Thymus (tissue), 11 donors: ENCODE measurements at regions not wholly inside any gene's neighbourhood (a gene's known extent, or its start where the extent isn't known, plus 50 kb on each side); places are given as distances from the start of the nearest gene placed in this dataset.

Experiments
- DNase-seq, 9 donors: peaks; one replicate each; pipeline ENCODE4 v3.0.0-alpha.2; 2013; ENCODE audit warnings: low spot score in 9 of 9, low read depth in 6 of 9, missing footprints in 1 of 9
- H3K27ac ChIP-seq, 2 donors: one replicate each; pipeline ENCODE4 v1.5.1; 2013; ENCODE audit warnings: control low read depth in 1 of 2, low read depth in 1 of 2, low read length in 1 of 2, mild to moderate bottlenecking in 1 of 2, moderate library complexity in 1 of 2
- H3K27me3 ChIP-seq, 2 donors: one replicate each; pipeline ENCODE4 v1.5.1; 2013; ENCODE audit warnings: low read length in 1 of 2; ENCODE audit not compliant: control insufficient read depth in 2 of 2, insufficient read depth in 1 of 2
- H3K36me3 ChIP-seq, 2 donors: one replicate each; pipeline ENCODE4 v1.5.1; 2013; ENCODE audit warnings: low read length in 1 of 2, mild to moderate bottlenecking in 1 of 2, moderate library complexity in 1 of 2; ENCODE audit not compliant: control insufficient read depth in 2 of 2, insufficient read depth in 2 of 2
- H3K4me1 ChIP-seq, 2 donors: one replicate each; pipeline ENCODE4 v1.5.1; 2013; ENCODE audit warnings: low read length in 2 of 2; ENCODE audit not compliant: control insufficient read depth in 2 of 2, insufficient read depth in 2 of 2
- H3K4me3 ChIP-seq, 2 donors: one replicate each; pipeline ENCODE4 v1.5.1; 2013; ENCODE audit warnings: low read length in 2 of 2, control low read depth in 1 of 2, mild to moderate bottlenecking in 1 of 2
- H3K9me3 ChIP-seq, 2 donors: one replicate each; pipeline ENCODE4 v1.5.1; 2013; ENCODE audit warnings: low read length in 1 of 2, mild to moderate bottlenecking in 1 of 2; ENCODE audit not compliant: control insufficient read depth in 2 of 2, insufficient read depth in 1 of 2
- WGBS: extraction: QIAGEN DNeasy Blood & Tissue Kit; methylation state at CpG from one replicate; pipeline ENCODE4 v1.1.7; 2013; 5-methylcytosine and 5-hydroxymethylcytosine counted together
- donor health status: healthy.

GRCh38 chr19:28036486-28036885, 1176.5 kb downstream of the UQCRFS1 start:
- Histone ChIP-seq H3K27ac (no peak overlapping the region), H3K9me3 (no peaks in the 10 kb centered on the region), H3K27me3 (no peaks in the 10 kb centered on the region), H3K4me1 (no peaks in the 10 kb centered on the region), H3K36me3 (no peaks in the 10 kb centered on the region), H3K4me3 (no peak overlapping the region)
- no peak for DNase-seq
- WGBS: 85% methylated on average over 1 of the region's 1 CpG

- Histone ChIP-seq H3K27ac (no peak overlapping the region), H3K36me3 (no peaks in the 10 kb centered on the region)
These were observed 1178.0 kb downstream of the UQCRFS1 start for GRCh38 chr19:28034936-28035335.

GRCh38 chr19:28028881-28029444, 1184.0 kb downstream of the UQCRFS1 start:
- H3K9me3 ChIP-seq: no peaks in the 10 kb centered on the region
- 35% methylated on average over 3 of the region's 3 CpGs for WGBS

More at GRCh38 chr19:28034936-28035335, 1178.0 kb downstream of the UQCRFS1 start:
- 65% methylated on average over 5 of the region's 5 CpGs for WGBS
- Histone ChIP-seq H3K27me3 (no peaks in the 10 kb centered on the region), H3K4me3 (no peak overlapping the region), H3K4me1 (no peaks in the 10 kb centered on the region), H3K9me3 (no peaks in the 10 kb centered on the region)
- DNase-seq: no peak

GRCh38 chr19:28027116-28027515, 1185.8 kb downstream of the UQCRFS1 start:
- Histone ChIP-seq H3K27ac (no peak overlapping the region), H3K36me3 (no peaks in the 10 kb centered on the region), H3K27me3 (no peaks in the 10 kb centered on the region), H3K4me1 (no peaks in the 10 kb centered on the region), H3K4me3 (no peak overlapping the region), H3K9me3 (no peaks in the 10 kb centered on the region)
- 60% methylated on average over 2 of the region's 2 CpGs for WGBS
- DNase-seq: no peak

More at GRCh38 chr19:28028881-28029444, 1184.0 kb downstream of the UQCRFS1 start:
- DNase-seq: no peak
- Histone ChIP-seq H3K4me3 (no peak overlapping the region), H3K27me3 (no peaks in the 10 kb centered on the region), H3K27ac (no peak overlapping the region), H3K4me1 (no peaks in the 10 kb centered on the region), H3K36me3 (no peaks in the 10 kb centered on the region)

GRCh38 chr19:28026636-28027035, 1186.3 kb downstream of the UQCRFS1 start:
- Histone ChIP-seq H3K4me1 (no peaks in the 10 kb centered on the region), H3K9me3 (no peaks in the 10 kb centered on the region), H3K36me3 (no peaks in the 10 kb centered on the region), H3K27ac (no peak overlapping the region), H3K27me3 (no peaks in the 10 kb centered on the region), H3K4me3 (no peak overlapping the region)
- WGBS: 58% methylated on average over 3 of the region's 3 CpGs
- DNase-seq: no peak

GRCh38 chr19:28024920-28025319, 1188.0 kb downstream of the UQCRFS1 start:
- no peak for DNase-seq
- Histone ChIP-seq H3K4me3 (no peak overlapping the region), H3K27me3 (no peaks in the 10 kb centered on the region), H3K36me3 (no peaks in the 10 kb centered on the region), H3K9me3 (no peaks in the 10 kb centered on the region), H3K27ac (no peak overlapping the region), H3K4me1 (no peaks in the 10 kb centered on the region)
- WGBS: 87% methylated on average over 3 of the region's 3 CpGs

GRCh38 chr19:28023064-28023463, 1189.9 kb downstream of the UQCRFS1 start:
- no peaks in the 10 kb centered on the region for H3K4me1 ChIP-seq
- no peaks in the 10 kb centered on the region for H3K27me3 ChIP-seq
- H3K27ac ChIP-seq: no peak overlapping the region
- H3K4me3 ChIP-seq: no peak overlapping the region
- WGBS: 95% methylated on average over 5 of the region's 5 CpGs
- no peaks in the 10 kb centered on the region for H3K36me3 ChIP-seq
- no peaks in the 10 kb centered on the region for H3K9me3 ChIP-seq
- DNase-seq: no peak

- no peaks in the 10 kb centered on the region for H3K9me3 ChIP-seq
These were observed 1190.4 kb downstream of the UQCRFS1 start for GRCh38 chr19:28022506-28022905.

GRCh38 chr19:28021259-28022185, 1191.4 kb downstream of the UQCRFS1 start:
- Histone ChIP-seq H3K4me1 (no peaks in the 10 kb centered on the region), H3K9me3 (no peaks in the 10 kb centered on the region), H3K4me3 (no peak overlapping the region), H3K36me3 (no peaks in the 10 kb centered on the region), H3K27ac (no peak overlapping the region), H3K27me3 (no peaks in the 10 kb centered on the region)
- DNase-seq: peak in 5 of 9 donors; percentile 0 to 59 (median 6)
- WGBS: 41% methylated on average over 8 of the region's 8 CpGs

More at GRCh38 chr19:28022506-28022905, 1190.4 kb downstream of the UQCRFS1 start:
- Histone ChIP-seq H3K27ac (no peak overlapping the region), H3K27me3 (no peaks in the 10 kb centered on the region), H3K4me1 (no peaks in the 10 kb centered on the region), H3K4me3 (no peak overlapping the region), H3K36me3 (no peaks in the 10 kb centered on the region)
- 93% methylated on average over 7 of the region's 7 CpGs for WGBS
- no peak for DNase-seq
